ENCODE measurements at regions not wholly inside any gene's neighbourhood (a gene's known extent, or its start where the extent isn't known, plus 50 kb on each side); places are given as distances from the start of the nearest gene placed in this dataset.
A peak's percentile ranks its signal among the peaks of the same experiment; 100 is the strongest.
"Not testable (repeated sequence)": the region's sequence is repeated elsewhere in the genome, so short reads cannot be mapped to it uniquely, and the experiment has no call there.

DNA sequence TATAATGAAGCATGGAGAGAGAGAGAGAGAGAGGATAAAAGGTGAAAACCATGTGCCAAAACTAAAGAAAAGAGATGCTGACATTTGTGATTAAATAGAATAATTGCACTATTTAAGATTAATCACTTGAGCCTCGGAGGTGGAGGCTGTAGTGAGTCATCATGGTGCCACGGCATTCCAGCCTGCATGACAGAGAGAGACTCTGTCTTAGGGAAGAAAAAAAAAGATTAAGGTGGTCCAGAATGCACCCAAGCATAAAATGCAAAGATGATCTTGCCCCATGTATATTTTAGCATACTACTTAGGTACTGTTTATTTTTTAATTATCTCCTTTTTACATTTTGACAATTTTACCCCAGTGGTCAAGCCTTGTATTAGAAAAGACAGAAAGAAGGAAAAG is 742.5 kb downstream of the SPATA31A1 start:
- peak; percentile 5 for DNase-seq

DNA sequence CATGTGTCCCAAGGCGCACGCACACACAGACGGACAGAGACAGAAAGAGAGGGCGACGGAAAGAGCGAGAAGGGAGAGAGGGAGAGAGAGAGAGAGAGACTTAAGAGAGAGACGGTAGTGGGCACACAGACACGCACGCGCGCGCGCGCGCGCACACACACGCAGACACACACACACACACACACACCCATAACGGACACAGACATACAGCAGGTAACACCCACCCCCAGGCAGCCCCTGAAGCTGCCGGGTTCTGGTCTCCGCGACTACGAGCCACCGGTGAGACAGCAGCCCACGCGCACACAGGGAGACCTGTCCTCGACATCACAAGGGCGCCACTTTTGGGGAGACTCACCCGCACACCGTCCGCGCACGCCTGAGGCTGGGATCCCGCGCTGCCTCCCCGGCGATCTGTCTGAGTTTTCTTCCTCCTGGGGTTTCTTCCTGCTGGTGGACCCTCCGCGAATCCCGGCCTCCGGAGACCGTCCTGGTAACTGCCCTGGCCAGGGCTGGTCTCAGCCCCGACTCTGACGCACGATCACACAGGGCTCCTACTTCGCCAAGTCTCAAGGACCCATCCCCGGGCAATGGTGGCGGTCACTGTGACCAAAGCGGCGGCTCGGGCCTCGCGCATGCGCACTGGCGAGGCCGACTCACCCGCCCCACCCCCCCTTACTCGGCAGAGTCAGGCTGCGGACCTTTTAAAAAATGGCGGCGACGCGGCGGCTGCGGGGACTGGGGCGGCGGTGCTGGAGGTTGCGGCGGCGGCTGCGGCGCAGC is 750.7 kb downstream of the SPATA31A1 start:
- DNase-seq = peak; percentile 30

DNA sequence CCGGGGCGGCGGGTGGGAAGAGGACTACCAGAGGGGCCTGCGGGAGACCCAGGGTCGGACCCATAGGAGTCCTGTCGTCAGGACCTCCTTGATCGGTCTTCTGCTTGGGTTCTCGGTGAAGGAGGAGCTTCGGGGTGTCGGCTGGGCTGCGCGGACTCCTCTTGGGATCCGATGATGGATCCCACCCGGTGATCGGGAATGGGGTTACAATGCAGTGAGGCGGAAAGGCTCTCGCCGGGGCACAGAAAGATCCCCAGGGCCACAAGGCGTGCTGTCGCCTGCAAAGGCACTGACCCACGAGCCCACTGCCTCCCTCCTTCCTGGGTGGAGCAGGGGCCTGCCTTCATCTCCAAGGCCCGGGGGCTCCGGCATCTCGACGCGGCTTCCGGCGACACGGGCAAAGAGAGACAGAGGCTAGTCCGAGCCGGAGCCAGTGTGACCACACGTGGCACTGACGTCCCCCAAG is 751.3 kb downstream of the SPATA31A1 start:
- DNase-seq = not testable (repeated sequence)

DNA sequence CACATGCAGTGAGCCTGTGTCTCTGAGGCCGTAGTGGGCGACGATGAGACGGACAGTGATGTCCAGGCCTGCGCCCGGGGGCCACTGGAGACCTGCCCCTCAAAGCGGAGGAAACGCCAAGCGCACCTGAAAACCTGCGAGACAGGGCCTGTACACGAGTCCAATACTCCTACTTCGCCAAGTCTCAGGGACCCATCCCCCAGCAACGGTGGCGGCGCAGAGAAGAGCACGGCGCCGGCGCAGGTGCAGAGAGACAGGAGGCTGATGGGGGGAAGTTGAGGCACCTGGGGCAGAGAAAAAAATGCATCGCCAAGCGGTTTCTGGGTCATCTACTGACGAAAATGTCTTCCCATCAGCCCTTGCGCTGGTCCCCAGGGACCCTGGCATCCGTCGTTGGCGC is 751.8 kb downstream of the SPATA31A1 start:
- not testable (repeated sequence) for DNase-seq

DNA sequence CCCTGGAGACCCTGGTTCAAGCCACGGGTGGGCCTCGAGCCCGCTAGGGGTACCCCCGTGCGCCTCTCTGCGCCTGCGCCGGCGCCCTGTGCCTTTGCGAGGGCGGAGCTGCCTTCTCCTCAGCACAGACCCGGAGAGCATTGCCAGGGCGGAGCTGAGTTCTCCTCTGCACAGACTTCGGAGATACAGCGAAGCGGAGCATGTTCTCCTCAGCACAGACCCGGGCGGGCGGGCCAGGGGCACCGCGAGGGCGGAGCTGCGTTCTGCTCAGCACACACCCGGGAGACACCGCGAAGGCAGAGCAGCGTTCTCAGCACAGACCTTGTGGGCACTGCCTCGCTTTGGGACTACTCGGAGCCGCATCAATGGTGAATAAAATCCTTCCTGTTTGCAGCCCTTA is 753.0 kb downstream of the SPATA31A1 start:
- not testable (repeated sequence) for DNase-seq

DNA sequence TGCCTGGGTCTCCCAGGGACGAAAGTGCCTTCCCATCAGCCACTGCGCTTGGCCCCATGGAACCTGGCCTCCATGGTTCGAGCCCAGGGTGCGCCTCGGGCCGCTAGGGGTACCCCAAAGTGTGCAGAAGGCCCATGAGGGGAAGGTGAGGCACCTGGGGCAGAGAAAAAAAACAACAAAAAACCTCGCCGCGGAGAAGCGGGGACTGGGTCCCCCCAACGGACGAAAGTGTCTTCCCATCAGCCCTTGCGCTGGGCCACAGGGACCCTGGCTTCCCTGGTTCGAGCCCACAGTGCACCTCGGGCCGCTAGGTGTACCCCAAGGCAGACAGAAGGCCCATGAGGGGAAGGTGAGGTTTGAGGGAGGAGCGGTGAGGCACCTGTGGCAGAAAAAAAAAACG is 755.3 kb downstream of the SPATA31A1 start:
- DNase-seq = not testable (repeated sequence)

DNA sequence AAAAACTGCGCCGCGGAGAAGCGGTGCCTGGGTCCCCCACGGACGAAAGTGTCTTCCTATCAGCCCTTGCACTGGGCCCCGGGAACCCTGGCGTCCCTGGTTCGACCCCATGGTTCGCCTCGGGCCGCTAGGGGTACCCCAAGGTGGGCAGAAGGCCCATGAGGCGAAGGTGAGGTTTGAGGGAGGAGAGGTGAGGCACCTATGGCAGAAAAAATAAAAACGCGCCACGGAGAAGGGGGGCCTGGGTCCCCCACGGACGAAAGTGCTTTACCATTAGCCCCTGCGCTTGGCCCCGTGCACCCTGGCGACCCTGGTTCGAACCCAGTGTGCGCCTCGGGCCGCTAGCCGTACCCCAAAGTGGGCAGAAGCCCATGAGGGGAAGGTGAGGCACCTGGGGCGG is 756.1 kb downstream of the SPATA31A1 start:
- DNase-seq = not testable (repeated sequence)

DNA sequence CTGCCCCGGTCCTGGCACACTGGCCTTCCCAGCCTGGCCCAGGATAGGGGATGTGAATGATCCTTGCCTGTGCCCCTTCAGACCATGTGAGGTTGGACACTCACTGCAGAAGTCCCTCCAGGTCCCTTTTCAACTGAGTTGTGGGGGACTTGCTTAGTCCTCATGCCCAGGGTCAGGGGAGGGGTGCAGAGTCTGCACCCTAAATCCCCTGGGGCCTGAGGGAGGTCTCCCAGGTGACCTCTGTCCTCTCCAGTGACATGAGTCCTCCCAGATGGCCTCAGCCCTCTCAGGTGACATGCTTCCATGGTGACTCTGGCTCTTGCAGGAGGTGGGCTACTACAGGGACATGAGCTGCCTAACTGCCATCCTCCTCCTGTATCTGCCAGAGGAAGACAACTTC is 775.1 kb downstream of the SPATA31A1 start:
- not testable (repeated sequence) for DNase-seq

DNA sequence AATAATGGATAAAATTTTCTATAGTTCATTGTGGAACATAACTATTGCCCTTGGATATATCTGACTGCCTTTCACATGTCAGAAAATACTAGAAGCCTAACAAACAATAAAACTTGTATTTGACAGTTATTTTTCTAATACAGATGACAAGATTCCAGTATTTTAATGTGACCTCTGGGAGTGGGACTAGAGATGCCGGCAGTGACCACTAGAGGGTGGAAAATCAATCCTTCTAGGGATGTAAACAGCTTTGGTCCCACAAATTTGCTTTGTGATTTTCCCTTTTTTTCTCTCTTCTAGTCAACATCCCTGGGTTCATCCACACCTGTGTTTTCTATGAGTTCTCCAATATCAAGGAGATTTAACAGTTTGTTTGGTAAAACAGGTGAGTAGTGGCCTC is 813.7 kb downstream of the SPATA31A1 start:
- DNase-seq = not testable (repeated sequence)

DNA sequence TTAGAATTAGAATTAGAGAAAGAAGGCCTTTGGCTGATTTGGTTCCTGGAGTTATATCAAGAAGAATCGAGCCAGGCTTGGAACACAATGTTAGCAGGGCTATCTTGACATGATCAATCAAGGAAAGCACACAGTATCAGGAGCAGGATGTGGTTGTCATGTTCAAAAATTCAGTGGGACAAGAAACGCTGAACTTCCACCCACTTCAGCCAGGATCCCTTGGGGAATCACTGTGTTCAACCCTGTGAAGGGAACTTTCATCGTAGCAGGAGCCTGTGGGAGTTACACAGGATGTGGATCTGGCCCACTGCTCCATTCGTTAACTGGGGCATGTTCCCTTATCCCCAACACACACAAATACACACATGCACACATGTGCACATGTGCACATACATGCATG is 817.8 kb downstream of the SPATA31A1 start:
- DNase-seq = not testable (repeated sequence)

DNA sequence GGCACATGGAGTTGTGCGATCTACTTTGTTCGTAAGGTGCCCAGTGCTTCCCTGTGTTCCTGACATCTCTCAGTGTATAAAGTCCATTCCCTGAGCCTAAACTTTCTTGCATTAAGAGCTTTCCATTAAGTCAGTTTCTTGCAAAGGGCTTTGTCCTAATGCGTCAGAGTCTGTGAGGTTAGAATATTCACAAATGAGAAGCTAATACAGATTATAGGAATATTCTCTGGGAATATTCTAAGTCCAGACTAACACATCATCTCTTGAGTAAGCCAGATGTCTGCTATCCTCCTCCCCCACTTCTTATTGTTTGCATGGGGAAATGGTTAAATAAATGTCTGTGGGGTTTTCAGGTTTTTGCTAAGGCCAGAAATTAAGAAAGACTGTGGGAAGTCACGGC is 818.6 kb downstream of the SPATA31A1 start:
- not testable (repeated sequence) for DNase-seq

DNA sequence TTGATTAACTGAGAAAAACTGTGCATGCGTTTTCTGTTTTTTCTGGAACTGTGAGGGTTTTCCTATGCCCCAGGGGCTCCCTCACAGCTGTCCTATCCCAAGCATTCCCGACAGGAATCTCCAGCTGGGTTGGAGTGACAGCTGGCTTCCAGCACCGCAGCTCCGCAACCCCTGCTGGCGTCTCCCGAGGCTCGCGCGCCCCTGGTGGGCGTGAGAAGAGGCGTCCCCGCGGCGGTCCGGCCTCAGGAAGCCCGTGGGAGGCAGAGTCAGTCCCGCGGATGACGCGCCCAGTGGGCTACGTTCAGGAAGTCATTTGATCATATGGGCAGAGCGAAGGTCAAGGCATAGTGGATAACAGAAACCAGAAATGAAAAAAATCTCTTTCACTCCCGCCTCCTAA is 821.9 kb downstream of the SPATA31A1 start:
- DNase-seq = not testable (repeated sequence)

DNA sequence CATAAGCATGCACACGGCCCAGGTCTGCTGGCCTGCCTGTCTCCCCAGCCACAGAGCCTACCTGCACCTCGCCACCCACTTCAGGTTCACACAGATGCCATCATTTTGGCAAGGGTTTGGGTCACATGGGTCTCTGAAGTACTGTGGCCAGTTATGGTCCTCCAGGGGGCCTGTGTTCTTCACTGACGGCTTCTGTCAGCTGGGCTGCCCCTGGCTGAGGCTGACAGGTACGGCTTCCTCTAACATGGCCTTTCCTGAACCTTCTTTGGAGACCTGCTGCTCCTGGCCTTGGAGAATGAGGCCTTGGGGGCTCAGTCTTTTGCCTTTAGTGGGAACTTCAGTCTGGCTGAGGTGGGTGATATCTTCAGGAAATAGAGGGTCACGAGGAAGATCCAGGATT is 835.9 kb downstream of the SPATA31A1 start:
- not testable (repeated sequence) for DNase-seq

DNA sequence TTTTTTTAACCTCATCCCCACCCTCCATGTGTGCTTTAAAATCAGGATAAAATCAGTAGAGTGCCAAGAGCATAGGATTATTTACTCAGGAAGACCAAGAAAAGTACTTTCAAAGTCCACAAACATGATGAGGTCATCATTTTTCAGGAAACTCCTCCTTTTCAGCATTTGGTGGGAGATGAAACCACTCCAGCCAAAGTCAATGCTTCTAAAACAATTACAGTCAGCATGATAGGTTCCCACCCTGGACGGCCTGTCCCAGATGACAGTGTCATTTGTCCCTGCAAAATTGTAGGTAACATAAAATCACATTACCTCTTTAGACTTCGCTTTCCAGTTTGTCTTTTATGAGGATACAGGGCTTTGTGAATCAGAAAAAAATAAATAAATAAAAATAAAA is 836.7 kb downstream of the SPATA31A1 start:
- DNase-seq = not testable (repeated sequence)

DNA sequence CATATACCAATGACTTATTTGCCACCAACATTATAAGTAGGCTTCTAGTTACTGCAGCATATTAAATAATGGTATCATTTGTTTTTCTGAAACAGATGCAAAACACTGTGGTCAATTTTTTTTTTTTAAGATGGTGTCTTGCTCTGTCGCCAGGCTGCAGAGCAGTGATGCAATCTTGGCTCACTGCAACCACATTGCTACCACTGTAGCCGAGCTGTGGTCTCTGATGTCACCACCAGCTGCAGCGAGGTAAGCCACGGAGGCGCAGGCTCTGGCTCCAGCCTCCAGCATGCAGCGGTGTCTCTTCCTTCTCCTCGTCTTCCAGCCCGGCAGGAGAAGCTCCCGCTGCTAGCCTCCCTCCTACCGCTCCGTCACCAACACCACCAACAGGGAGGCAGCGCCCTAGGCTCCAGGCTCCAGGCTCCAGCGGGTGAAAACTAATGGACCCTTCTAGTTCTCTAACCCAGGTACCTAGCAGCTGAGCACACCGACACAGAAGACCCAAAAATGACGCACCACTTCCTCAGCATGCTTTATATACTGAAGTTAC is 840.8 kb downstream of the SPATA31A1 start:
- DNase-seq = peak; percentile 23

DNA sequence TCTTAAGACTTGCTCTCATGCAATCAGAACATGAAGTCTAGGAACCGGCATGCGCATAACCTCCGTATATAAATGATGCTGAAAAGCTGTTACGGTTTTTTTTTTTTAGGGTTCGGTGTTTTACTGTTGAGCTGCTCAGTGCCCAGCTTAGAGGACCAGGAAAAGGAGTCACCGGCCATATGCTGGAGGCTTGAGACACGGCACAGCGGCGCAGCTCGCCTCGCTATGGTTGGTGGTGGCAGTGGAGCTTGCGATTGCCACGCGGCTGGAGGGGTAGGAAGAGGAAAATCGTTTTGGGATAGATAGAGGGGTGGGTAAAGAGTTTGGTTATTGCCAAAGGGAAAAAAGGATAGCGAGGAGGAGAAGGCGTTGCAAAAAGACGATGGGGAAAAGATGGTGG is 841.3 kb downstream of the SPATA31A1 start:
- DNase-seq = not testable (repeated sequence)

DNA sequence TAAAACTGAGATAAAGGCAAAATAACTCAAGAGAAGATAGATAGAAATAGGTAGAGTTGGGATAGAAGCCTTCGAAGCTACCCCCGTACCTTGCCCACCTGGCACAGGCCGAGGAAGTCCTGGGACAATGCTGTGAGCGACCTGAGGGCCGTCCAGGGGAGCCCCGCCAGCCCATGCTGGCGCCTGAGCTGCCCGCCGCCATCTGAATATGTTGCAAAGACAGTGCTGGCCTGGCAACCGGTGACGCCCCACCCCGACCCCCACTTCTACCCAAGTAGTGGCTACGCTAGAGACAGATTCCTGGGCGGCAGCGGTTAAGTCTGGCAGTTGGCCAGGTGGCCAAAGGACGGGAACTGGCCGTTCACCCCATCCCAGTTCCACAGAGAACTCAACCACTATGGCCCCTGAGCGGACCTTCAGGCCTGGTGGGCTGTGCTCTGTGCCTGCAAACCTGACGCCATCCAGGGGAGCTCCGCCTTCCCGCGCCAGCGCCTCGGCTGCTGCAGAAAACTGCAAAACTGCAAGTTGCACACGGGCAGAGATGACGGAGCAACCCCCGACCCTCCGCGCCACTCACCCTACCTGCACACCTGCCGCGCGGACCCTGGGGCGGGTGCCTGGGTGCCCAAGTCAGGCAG is 866.2 kb downstream of the SPATA31A1 start:
- DNase-seq = not testable (repeated sequence)

DNA sequence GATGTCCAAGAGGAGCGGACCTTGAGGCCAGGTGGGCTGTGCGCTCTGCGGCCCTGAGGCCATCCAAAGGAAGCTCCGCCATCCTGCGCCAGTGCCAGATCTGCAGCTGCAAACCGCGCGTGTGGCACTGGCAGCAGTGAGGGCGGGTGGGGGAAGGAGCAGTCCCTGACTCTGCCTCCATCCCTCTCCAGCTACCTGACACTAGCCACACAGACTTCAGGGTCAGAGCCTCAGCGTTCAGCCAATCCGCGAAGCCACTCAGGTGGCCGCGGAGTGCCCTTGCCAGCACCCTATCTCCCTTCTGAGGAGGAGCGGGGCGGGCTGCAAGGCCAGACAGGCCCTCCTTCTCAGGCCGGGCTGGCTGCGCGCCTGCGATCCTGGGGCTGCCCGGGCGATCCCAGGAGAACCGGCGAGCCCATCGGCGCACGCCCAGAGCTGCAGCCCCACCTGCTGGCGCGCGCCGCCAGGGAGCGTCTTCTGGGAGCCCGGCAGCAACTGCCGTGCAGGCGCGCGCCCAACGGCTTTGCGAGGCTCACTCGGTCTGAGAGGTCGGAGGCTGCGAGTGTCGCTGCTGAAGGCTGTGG is 867.2 kb downstream of the SPATA31A1 start:
- peak; percentile 26 for DNase-seq

DNA sequence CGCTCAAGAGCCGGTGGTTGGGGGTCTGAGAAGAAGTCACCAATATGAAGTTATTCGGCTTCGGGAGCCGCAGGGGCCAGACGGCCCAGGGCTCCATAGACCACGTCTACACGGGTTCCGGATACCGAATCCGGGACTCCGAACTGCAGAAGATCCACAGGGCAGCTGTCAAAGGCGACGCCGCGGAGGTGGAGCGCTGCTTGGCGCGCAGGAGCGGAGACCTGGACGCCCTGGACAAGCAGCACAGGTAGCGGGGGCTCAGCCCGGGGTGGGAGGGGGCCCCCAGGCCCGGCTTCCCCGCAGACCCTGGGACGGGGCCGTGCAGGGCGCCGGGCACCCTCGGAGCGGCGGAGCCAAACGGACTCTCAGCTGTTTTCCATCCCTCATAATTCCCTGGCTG is 867.9 kb downstream of the SPATA31A1 start:
- DNase-seq = peak; percentile 25

All from stimulated activated CD8-positive, alpha-beta memory T cell treated with anti-CD3 and anti-CD28 coated beads, Interleukin-4, amount 100 ng/mL, for 48 hours (primary cell).